ENCODE measurements at regions not wholly inside any gene's neighbourhood (a gene's known extent, or its start where the extent isn't known, plus 50 kb on each side); places are given as distances from the start of the nearest gene placed in this dataset.

DNA sequence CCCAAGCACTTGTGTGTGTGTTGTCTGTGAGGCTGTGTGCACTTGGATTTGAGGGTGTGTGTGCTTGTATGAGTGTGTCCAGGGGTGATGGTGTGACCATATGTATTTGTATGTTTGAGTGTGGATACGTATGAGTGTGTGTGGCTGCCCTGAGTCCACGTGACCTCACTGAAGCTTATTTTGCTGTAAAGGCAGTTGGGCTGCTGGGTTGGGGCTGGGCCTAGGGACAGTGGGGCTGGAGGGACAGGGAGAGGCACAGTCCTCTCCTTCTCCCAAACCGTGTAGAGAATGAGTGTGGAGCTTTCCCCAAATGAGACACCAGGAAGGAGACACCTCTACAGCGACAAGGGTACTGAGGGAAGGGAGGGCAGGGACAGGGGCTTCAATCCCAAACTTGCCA, 163.4 kb upstream of the TLE3 start:
- TF ChIP-seq, protein P1, sequence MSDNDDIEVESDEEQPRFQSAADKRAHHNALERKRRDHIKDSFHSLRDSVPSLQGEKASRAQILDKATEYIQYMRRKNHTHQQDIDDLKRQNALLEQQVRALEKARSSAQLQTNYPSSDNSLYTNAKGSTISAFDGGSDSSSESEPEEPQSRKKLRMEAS (IDR thresholded peaks at IDR 0.05) = no peak
- no peak for TF ChIP-seq NFIC (IDR thresholded peaks at IDR 0.05)
- TF ChIP-seq EP300 (IDR thresholded peaks at IDR 0.05; ENCODE audit: borderline replicate concordance) = no peak
- no peak for TF ChIP-seq EGR1 (IDR thresholded peaks at IDR 0.05)

Measured in Ishikawa (cell line).